ENCODE measurements at regions not wholly inside any gene's neighbourhood (a gene's known extent, or its start where the extent isn't known, plus 50 kb on each side); places are given as distances from the start of the nearest gene placed in this dataset.

GRCh38 chr1:112231331-112231730 is 164.7 kb upstream of the CTTNBP2NL start:
- no peak for DNase-seq

DNA sequence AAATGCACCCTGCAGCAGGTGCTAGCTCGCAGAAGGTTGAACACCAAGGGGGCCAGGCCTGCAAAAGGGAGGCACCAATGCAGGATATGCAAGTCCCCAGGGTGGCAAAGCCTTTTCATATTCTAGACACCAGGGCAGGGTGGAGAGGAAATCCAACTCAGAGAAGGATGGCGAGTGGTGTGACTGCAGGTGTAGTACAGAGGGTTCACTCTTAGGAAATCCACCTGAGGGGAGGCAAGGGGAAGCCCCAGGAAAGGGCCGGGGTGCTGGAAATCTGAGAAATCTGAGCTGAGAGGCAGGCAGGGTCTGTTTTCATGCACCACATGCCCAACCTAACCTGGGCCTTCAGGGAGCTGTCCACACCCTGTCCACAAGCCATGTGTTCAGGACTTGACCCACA is 163.2 kb upstream of the CTTNBP2NL start:
- DNase-seq = no peak

DNA sequence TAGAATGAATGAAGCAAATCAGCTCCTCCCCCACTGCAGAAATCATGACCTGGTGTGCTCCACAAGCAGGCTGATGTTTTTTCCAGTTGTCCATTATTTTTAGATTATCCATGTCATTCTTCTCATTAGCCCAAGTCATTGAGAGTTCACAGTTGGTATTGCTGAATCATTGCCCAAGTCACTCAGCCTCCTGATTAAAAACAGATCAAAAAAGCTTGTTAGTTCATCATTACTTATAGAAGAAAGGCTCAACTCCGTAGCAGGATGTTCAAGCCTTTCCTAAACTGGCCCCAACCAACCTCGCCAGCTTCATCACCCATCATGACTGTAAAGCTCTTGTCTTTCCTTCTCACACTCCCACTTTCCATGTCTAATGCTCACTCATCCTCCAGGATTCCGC is 161.3 kb upstream of the CTTNBP2NL start:
- DNase-seq = no peak

- no peak for DNase-seq
Observed at GRCh38 chr1:112237983-112238545, 157.9 kb upstream of the CTTNBP2NL start.

- no peak for DNase-seq
Observed at GRCh38 chr1:112239683-112240330, 156.2 kb upstream of the CTTNBP2NL start.

GRCh38 chr1:112242470-112242869 is 153.5 kb upstream of the CTTNBP2NL start:
- no peak for DNase-seq

DNA sequence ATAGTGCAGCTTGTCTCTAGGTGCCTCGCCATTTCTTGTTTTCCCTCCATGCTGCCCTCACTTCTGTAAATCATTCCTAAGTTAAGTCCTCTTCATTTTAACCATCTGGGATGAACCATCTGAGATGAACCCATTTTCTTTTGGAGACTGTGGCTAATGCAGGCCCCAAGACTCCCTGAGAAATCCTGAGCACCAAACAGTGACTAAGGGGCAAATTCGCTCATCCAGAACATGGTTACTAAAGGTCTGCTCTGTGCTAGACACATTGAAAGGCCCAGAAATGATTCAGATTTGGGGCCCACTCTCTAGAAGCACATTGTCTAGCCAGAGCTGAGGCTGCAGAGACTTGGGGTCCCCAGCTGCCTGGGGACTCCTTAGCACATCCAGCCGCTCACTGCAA is 151.9 kb upstream of the CTTNBP2NL start:
- DNase-seq = no peak

- DNase-seq = no peak
Observed at GRCh38 chr1:112245114-112245513, 150.9 kb upstream of the CTTNBP2NL start.

DNA sequence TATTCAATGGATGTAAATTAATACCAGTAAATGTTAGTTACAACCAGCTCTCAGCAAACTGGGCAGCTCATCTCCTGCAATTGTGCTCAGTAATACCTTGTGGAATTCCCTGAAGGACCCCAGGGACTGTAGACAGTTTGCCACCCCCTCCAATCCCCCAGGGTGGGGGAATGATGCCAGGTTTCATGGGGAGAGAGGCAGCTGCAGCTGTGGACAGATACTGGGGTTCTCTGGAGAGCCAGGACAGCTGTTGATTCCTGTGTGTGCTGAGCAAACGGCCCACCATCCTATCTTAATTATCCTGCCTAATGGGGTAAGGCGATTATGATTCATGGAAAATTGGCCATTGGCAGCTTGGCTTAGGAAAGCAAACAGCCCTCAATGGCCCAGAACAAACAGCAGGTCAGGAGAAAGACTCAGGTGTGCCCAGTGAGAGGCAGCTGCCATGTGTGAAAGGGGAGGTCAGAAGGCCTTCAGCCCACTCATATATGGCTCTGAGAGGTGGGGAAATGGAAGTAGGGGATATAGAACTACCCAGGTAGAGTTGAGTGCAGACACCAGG is 148.9 kb upstream of the CTTNBP2NL start:
- no peak for DNase-seq

DNA sequence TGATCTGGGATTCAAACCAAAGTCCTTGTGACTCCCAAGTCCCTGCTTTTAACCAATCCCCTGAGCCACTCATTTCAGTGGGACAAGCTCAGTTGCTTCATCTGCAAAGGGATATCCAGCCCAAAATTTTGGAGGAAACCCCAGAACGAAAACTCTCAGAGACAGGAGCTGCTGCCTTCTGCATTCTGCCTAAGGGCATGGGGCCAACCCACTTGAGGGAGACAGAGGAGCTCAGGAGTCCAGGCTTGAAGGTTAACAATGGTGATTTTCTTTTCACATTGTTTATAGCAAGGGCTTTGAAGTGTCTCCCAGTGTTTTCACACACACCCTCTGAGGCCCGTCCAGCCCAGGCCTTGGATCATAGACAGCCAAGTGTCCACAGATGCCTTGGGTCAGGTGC is 148.1 kb upstream of the CTTNBP2NL start:
- DNase-seq = no peak

DNA sequence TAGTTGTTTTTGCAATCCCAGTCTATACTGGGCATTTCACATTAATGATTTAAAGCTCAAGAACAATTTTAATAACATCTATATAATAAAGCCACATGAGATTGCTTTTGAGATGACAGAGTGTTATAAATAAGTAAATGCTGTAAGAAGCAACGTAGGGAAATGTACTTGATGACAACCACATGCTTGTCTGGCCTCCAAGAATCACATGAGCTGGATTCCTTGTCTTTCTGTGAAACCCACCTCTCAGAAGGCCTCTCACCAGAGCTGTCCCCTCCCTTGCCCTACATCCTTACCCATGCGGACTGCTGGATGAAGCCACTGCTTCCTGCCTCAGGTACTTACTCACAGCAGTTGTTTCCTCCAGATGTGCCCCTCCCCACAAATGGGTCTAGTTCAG is 145.1 kb upstream of the CTTNBP2NL start:
- no peak for DNase-seq

DNA sequence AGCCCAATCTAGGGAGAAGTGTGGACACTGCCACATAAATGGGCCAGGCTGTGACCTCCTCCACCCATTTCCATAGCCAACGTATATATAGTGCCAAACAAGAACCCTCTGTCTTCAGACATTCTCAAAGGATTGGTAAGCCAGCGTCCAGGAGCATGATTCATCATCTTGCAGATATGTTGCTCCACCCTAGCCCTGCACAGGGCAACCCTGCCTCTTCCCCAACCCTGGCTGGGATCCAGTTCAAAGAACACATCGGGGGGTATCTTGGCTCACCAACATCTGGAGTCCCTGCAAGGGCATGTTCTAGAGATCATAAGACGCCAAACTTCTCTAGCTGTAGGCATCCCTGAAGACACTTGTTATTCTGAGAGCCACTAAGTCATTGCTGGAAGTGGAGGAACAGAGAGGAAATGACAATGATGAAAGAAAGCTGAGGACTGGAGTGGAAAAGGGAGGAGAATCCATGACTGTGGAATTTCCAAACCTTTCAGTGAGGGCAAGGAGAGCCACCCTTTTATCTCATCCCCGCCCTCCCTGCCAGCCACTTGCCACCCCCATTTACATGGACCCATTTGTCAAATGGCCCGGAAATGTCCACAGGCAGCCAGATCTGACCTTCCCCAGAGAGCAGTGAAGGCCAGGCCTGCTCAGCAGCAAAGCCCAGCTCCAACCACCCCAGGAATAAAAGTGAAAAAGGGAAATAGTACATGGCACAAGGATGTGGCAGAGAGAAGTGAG is 144.1 kb upstream of the CTTNBP2NL start:
- no peak for DNase-seq

- no peak for DNase-seq
Observed at GRCh38 chr1:112253366-112253765, 142.6 kb upstream of the CTTNBP2NL start.

DNA sequence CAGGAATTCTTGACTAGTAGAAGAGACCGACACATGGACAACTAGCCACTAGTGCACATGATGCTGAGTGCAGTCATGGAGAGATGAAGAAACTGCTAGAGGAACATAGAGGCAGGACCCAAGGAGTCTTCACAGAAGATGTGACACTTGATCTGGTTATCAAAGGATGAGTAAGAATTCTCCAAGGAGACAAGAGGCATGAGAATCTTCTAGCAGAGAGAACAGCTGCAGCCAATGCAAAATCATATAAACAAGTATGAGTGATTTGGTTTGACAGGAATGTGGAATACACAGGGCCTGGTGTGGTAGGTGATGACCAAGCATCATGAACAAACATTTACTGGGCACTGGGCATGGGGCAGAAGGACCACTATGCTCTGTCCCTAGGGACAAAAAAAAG is 140.9 kb upstream of the CTTNBP2NL start:
- no peak for DNase-seq

- DNase-seq = no peak
Observed at GRCh38 chr1:112256411-112256810, 139.6 kb upstream of the CTTNBP2NL start.

DNA sequence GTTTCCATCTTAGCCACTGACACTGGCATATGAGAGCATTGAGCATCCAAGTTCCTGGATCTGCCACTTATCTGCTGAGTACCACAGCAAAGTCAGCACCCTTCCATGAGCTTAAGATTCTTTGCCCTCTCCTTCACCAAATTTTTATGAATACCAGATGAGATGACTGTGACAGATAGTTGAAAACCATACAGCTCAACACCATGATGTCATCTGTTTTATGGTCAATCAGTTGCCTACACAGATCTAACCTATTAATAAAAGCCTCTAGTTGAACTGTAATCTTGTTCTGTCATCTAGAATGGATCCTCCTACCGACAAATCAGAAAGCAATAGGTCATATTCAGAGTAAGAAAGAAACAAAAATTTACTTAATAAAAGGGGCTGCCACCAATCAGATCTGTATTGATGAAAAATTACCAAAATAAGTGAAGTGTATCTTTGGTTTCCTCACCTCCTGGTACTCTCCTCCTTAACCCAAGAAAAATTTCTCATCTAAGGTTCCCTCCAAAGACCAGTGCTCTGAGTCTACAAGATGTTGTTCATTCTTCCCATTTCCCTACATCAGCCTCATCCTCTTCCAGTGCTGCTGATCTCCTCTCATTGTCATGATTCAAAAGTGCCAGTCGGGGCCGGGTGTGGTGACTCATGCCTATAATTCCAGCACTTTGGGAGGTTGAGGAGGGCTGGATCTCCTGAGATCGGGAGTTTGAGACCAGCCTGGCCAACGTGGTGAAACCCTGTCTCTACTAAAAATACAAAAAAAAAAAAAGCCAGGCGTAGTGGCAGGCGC is 138.8 kb upstream of the CTTNBP2NL start:
- no peak for DNase-seq

GRCh38 chr1:112260699-112261098 is 135.3 kb upstream of the CTTNBP2NL start:
- DNase-seq = no peak

DNA sequence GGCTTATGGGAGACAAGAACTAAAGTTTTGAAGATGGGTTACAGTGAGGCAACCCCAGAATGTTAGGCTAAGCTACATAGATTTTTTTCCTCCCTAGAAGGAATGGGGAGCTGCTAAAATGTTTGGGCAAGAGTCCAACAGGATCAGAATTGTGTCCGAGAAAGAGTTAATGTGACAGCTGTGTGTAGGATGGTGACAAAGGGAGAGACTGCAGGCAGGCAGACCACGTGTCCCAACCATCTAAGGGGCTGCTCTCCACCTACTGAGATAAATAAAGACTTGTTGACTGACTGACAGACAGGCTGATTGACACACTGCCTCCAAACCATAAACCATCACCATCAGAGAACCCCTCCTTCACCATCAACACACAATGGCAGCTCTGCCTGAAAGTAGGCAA is 133.7 kb upstream of the CTTNBP2NL start:
- DNase-seq = no peak

GRCh38 chr1:112263042-112263441 is 133.0 kb upstream of the CTTNBP2NL start:
- DNase-seq = no peak

- no peak for DNase-seq
Observed at GRCh38 chr1:112263453-112263852, 132.6 kb upstream of the CTTNBP2NL start.

DNA sequence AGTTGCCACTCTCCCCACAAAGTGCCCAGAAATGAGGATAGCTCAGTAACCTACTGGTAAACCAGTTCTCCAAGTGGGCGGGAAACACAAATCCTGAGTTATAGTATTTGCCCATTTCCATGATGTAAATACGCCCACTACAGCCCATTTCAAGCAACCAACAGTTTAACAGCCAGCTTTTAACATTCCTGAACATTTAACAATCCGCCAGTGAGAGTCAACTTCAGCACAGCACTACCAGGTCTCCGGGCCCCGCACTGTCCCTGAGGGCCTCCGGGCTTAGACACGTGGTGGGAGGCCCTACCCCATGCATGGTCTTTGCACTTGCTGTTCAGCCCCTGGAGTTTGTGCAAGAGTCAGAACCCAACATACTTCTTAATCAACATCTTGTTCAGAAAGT is 132.0 kb upstream of the CTTNBP2NL start:
- no peak for DNase-seq

DNA sequence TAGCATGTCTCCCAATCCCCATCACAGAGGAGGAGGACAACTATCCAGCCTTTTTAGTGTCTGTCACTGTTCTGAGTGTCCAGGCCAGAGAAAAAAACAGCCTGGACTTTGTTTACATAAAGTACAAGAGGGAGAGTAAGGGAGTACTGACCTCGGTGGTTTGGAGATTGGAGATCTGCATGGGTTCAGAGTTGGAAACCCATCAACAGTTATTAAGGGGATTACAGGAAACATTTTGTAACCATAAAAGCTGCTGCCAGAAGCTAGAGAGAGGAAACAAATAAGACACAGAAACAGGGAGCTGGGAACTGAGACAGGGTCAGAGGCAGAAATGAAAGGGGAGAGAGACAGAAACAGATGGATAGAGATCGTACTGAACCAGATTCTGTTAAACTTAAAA is 131.5 kb upstream of the CTTNBP2NL start:
- DNase-seq = peak; percentile 18

DNA sequence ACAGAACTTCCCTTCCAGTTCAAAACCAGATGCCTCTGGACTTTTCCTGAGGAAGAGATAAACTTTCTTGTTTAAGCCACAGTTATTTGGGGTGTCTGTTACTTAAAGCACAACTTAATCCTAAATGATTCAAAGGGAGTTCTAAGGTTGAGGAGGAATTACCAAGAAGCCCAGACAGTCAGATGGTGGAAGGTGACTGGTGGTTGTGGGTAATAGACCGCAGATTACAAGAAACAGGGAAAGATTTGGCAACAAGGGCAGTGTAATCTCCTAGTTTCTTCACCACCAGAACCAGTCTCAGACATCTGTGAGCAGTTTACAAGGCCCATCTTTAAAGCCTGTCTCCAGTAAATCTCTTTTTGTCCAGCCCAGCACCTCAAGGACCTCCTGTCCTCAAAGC is 130.1 kb upstream of the CTTNBP2NL start:
- DNase-seq = no peak

All from right kidney (tissue), 1 donor.